Neuronal stem cell (in vitro differentiated cells): ENCODE measurements at regions not wholly inside any gene's neighbourhood (a gene's known extent, or its start where the extent isn't known, plus 50 kb on each side); places are given as distances from the start of the nearest gene placed in this dataset.
A peak's percentile ranks its signal among the peaks of the same experiment; 100 is the strongest.

Experiments used
- DNase-seq: peaks from one replicate; pipeline ENCODE4 v3.0.0-alpha.2; 2013; ENCODE audit warnings: low spot score
- H2AFZ ChIP-seq: one replicate; pipeline ENCODE4 v1.6.1; 2013; ENCODE audit warnings: mild to moderate bottlenecking, low read length, inconsistent platforms
- H2AK5ac ChIP-seq: 2 replicates; pipeline ENCODE4 v1.6.1; 2013; ENCODE audit warnings: low read depth, mild to moderate bottlenecking, inconsistent platforms, low read length, moderate library complexity, mixed read lengths
- H2BK120ac ChIP-seq: 2 replicates; pipeline ENCODE4 v1.6.1; 2013; ENCODE audit warnings: low read depth, mild to moderate bottlenecking, inconsistent platforms, low read length, moderate library complexity, mixed read lengths
- H2BK12ac ChIP-seq: one replicate; pipeline ENCODE4 v1.6.1; 2013; ENCODE audit warnings: low read length, inconsistent platforms
- H2BK15ac ChIP-seq: 2 replicates; pipeline ENCODE4 v1.6.1; 2013; ENCODE audit warnings: mild to moderate bottlenecking, low read length, inconsistent platforms, mixed read lengths
- H2BK5ac ChIP-seq: one replicate; pipeline ENCODE4 v1.6.1; 2013; ENCODE audit warnings: inconsistent platforms, mild to moderate bottlenecking, low read length, moderate library complexity
- H3K14ac ChIP-seq: one replicate; pipeline ENCODE4 v1.6.1; 2013; ENCODE audit warnings: low read length, inconsistent platforms
- H3K18ac ChIP-seq: 2 replicates; pipeline ENCODE4 v1.6.1; 2013; ENCODE audit warnings: low read length, inconsistent platforms
- H3K23ac ChIP-seq: 2 replicates; pipeline ENCODE4 v1.6.1; 2013; ENCODE audit warnings: low read depth, mild to moderate bottlenecking, mixed read lengths, low read length, inconsistent platforms; ENCODE audit not compliant: poor library complexity
- H3K27ac ChIP-seq: replicated peaks from 3 replicates; pipeline ENCODE4 v1.5.1; 2013; ENCODE audit warnings: low read length, inconsistent platforms
- H3K27me3 ChIP-seq, 3 experiments: 2 replicates each; pipeline ENCODE4 v1.6.1; 2013; ENCODE audit warnings: low read length in 3 of 3, mild to moderate bottlenecking in 2 of 3, inconsistent platforms in 1 of 3, low read depth in 1 of 3, mixed read lengths in 1 of 3, moderate library complexity in 1 of 3; ENCODE audit not compliant: control insufficient read depth in 3 of 3, insufficient read depth in 3 of 3
- H3K36me3 ChIP-seq, 2 donors: replicated peaks in 1 of 2; 2 replicates each; pipeline ENCODE4 v1.6.1; 2013; ENCODE audit warnings: low read length in 2 of 2; ENCODE audit not compliant: control insufficient read depth in 2 of 2, insufficient read depth in 2 of 2
- H3K4ac ChIP-seq: 2 replicates; pipeline ENCODE4 v1.6.1; 2013; ENCODE audit warnings: inconsistent platforms, mild to moderate bottlenecking, low read length, moderate library complexity
- H3K4me1 ChIP-seq, 2 donors: 1 replicate in 1 of 2; 2 replicates in 1 of 2; pipeline ENCODE4 v1.6.1; 2013; ENCODE audit warnings: low read length in 2 of 2, low read depth in 1 of 2; ENCODE audit not compliant: control insufficient read depth in 2 of 2, insufficient read depth in 1 of 2
- H3K4me2 ChIP-seq: one replicate; pipeline ENCODE4 v1.6.1; 2013; ENCODE audit warnings: mild to moderate bottlenecking, low read length, inconsistent platforms; ENCODE audit not compliant: insufficient read depth, poor library complexity, severe bottlenecking
- H3K4me3 ChIP-seq, 2 donors: 2 replicates each; pipeline ENCODE4 v1.5.1; 2013; ENCODE audit warnings: low read length in 2 of 2, mild to moderate bottlenecking in 2 of 2, inconsistent platforms in 1 of 2, moderate library complexity in 1 of 2
- H3K79me1 ChIP-seq: one replicate; pipeline ENCODE4 v1.6.1; 2013; ENCODE audit warnings: low read depth, mild to moderate bottlenecking, inconsistent platforms, low read length, moderate library complexity
- H3K9ac ChIP-seq: one replicate; pipeline ENCODE4 v1.6.1; 2013; ENCODE audit warnings: mild to moderate bottlenecking, low read depth, low read length, inconsistent platforms; ENCODE audit not compliant: poor library complexity
- H3K9me3 ChIP-seq, 2 donors: replicated peaks in 1 of 2; 2 replicates each; pipeline versions ENCODE3 to v1.6.1; 2013; ENCODE audit warnings: low read length in 2 of 2, mild to moderate bottlenecking in 2 of 2, inconsistent platforms in 1 of 2, low read depth in 1 of 2, mixed read lengths in 1 of 2, moderate library complexity in 1 of 2; ENCODE audit not compliant: control insufficient read depth in 2 of 2, insufficient read depth in 1 of 2
- H4K8ac ChIP-seq: one replicate; pipeline ENCODE4 v1.6.1; 2013; ENCODE audit warnings: low read depth, mild to moderate bottlenecking, inconsistent platforms, low read length, moderate library complexity
- H4K91ac ChIP-seq: one replicate; pipeline ENCODE4 v1.6.1; 2013; ENCODE audit warnings: low read length, low read depth, mild to moderate bottlenecking, inconsistent platforms; ENCODE audit not compliant: poor library complexity
- WGBS, 2 donors: extraction: QIAGEN DNeasy Blood & Tissue Kit; methylation state at CpG; one replicate each; pipeline ENCODE4 v1.1.7; 2013; ENCODE audit warnings: missing lambda C conversion rate in 2 of 2, mixed read lengths in 1 of 2; ENCODE audit not compliant: insufficient read length in 2 of 2, insufficient replicate concordance in 1 of 2; ENCODE audit errors: extremely low coverage in 2 of 2; 5-methylcytosine and 5-hydroxymethylcytosine counted together

- no peak overlapping the region for H4K91ac ChIP-seq
- peak overlapping the region; percentile 83 for H3K18ac ChIP-seq
- H3K27me3 ChIP-seq: no peaks in the 10 kb centered on the region
- no peak overlapping the region for H3K27ac ChIP-seq
- H3K4me2 ChIP-seq: no peak overlapping the region
- H3K79me1 ChIP-seq: peaks cover 6% of the 10 kb centered on the region
- H3K23ac ChIP-seq: no peak overlapping the region
- no CpG with 5 or more reads among the region's 9 CpGs for WGBS, 2 donors
- no peak overlapping the region for H3K9ac ChIP-seq
- H2BK120ac ChIP-seq: no peak overlapping the region
- no peak overlapping the region for H2AK5ac ChIP-seq
- peak overlapping the region; percentile 65 for H4K8ac ChIP-seq
- H3K4me1 ChIP-seq: no peaks in the 10 kb centered on the region
- H3K9me3 ChIP-seq: no peaks in the 10 kb centered on the region
- H2BK15ac ChIP-seq: no peak overlapping the region
- H3K14ac ChIP-seq: no peak overlapping the region
- no peak for DNase-seq
- H2AFZ ChIP-seq: no peak overlapping the region
- H2BK12ac ChIP-seq: no peak overlapping the region
- H3K4ac ChIP-seq: no peak overlapping the region
- H3K36me3 ChIP-seq: peaks cover 0 to 9% of the 10 kb centered on the region in 2 donors
- no peak overlapping the region for H2BK5ac ChIP-seq
- no peak overlapping the region for H3K4me3 ChIP-seq
Observed at GRCh38 chr19:7417671-7418324, 69.1 kb downstream of the ARHGEF18 start.

GRCh38 chr19:7418596-7418995 is 69.9 kb downstream of the ARHGEF18 start:
- H3K23ac ChIP-seq: no peak overlapping the region
- no peak for DNase-seq

GRCh38 chr19:7419153-7419552 is 69.7 kb downstream of the PEX11G start:
- no peak overlapping the region for H3K4ac ChIP-seq
- H3K4me2 ChIP-seq: no peak overlapping the region
- no peaks in the 10 kb centered on the region for H3K9me3 ChIP-seq
- DNase-seq: no peak
- H3K23ac ChIP-seq: no peak overlapping the region
- H3K27ac ChIP-seq: no peak overlapping the region
- no peak overlapping the region for H2BK15ac ChIP-seq
- no peak overlapping the region for H2BK12ac ChIP-seq
- no peak overlapping the region for H3K9ac ChIP-seq
- no peak overlapping the region for H3K14ac ChIP-seq
- no peak overlapping the region for H2AFZ ChIP-seq
- no peak overlapping the region for H3K4me3 ChIP-seq
- WGBS, 2 donors: no CpG with 5 or more reads among the region's 12 CpGs
- no peak overlapping the region for H4K8ac ChIP-seq
- peaks cover 6% of the 10 kb centered on the region for H3K79me1 ChIP-seq
- peaks cover 0 to 14% of the 10 kb centered on the region in 2 donors for H3K36me3 ChIP-seq
- no peak overlapping the region for H3K18ac ChIP-seq
- no peak overlapping the region for H4K91ac ChIP-seq
- no peak overlapping the region for H2BK120ac ChIP-seq
- no peak overlapping the region for H2BK5ac ChIP-seq
- H3K27me3 ChIP-seq: no peaks in the 10 kb centered on the region
- no peak overlapping the region for H2AK5ac ChIP-seq
- no peaks in the 10 kb centered on the region for H3K4me1 ChIP-seq

More at GRCh38 chr19:7418596-7418995, 69.9 kb downstream of the ARHGEF18 start:
- H3K27ac ChIP-seq: no peak overlapping the region
- H4K8ac ChIP-seq: no peak overlapping the region
- no peak overlapping the region for H2BK15ac ChIP-seq
- peaks cover 6% of the 10 kb centered on the region for H3K79me1 ChIP-seq
- no peak overlapping the region for H3K9ac ChIP-seq
- no CpG with 5 or more reads among the region's 9 CpGs for WGBS, 2 donors
- H3K18ac ChIP-seq: peak overlapping the region; percentile 21
- H4K91ac ChIP-seq: no peak overlapping the region
- H3K27me3 ChIP-seq: no peaks in the 10 kb centered on the region
- H3K4ac ChIP-seq: no peak overlapping the region
- no peaks in the 10 kb centered on the region for H3K9me3 ChIP-seq
- no peak overlapping the region for H2BK120ac ChIP-seq
- H2AFZ ChIP-seq: no peak overlapping the region
- peaks cover 0 to 14% of the 10 kb centered on the region in 2 donors for H3K36me3 ChIP-seq
- no peak overlapping the region for H2BK12ac ChIP-seq
- H3K4me1 ChIP-seq: no peaks in the 10 kb centered on the region
- H3K4me3 ChIP-seq: no peak overlapping the region
- H3K14ac ChIP-seq: peak overlapping the region; percentile 41
- H2BK5ac ChIP-seq: no peak overlapping the region
- no peak overlapping the region for H2AK5ac ChIP-seq
- no peak overlapping the region for H3K4me2 ChIP-seq

GRCh38 chr19:7419777-7420439 is 68.9 kb downstream of the PEX11G start:
- Histone ChIP-seq H3K9me3 (no peaks in the 10 kb centered on the region), H2BK120ac (no peak overlapping the region), H2BK5ac (no peak overlapping the region), H3K4me3 (no peak overlapping the region), H4K8ac (no peak overlapping the region), H3K14ac (no peak overlapping the region), H2AFZ (no peak overlapping the region), H3K4ac (no peak overlapping the region), H3K4me1 (no peaks in the 10 kb centered on the region), H3K4me2 (no peak overlapping the region), H4K91ac (no peak overlapping the region), H2BK12ac (no peak overlapping the region), H3K36me3 (peaks cover 0 to 14% of the 10 kb centered on the region in 2 donors), H3K79me1 (peaks cover 6% of the 10 kb centered on the region), H2BK15ac (no peak overlapping the region), H3K23ac (no peak overlapping the region), H3K18ac (no peak overlapping the region), H3K9ac (no peak overlapping the region), H2AK5ac (no peak overlapping the region), H3K27ac (no peak overlapping the region), H3K27me3 (no peaks in the 10 kb centered on the region)
- DNase-seq: no peak
- WGBS, 2 donors: no CpG with 5 or more reads among the region's 10 CpGs
